MCF 10A (cell line): ENCODE measurements at regions not wholly inside any gene's neighbourhood (a gene's known extent, or its start where the extent isn't known, plus 50 kb on each side); places are given as distances from the start of the nearest gene placed in this dataset.
"Not testable (repeated sequence)": the region's sequence is repeated elsewhere in the genome, so short reads cannot be mapped to it uniquely, and the experiment has no call there.

Experiments used
- BruUV-seq: library from RNA; stranded (reverse); fragments of 400-500 nt; replicated peaks from 2 replicates; lab custom pipeline; 2021; lab: Mats Ljungman, UMichigan
- CTCF ChIA-PET: fragments of 300-600 bp; sonication (Branson Sonifier 250); formaldehyde crosslinking; extraction: SDS; loops from one replicate; lab custom pipeline; 2021; ENCODE audit warnings: antibody characterized with exemption, inconsistent platforms; lab: Yijun Ruan, JAX
- POLR2A ChIA-PET: fragments of 300-600, 350-650 bp; sonication (Branson Sonifier 250); formaldehyde crosslinking; extraction: SDS; loops from one replicate; lab custom pipeline; 2020; ENCODE audit warnings: antibody characterized with exemption, inconsistent platforms; lab: Yijun Ruan, JAX
- DNase-seq: peaks from one replicate; pipeline ENCODE4 v3.0.0-alpha.2; 2018; ENCODE audit not compliant: unreplicated experiment
- H3K27ac Mint-ChIP-seq: one replicate; pipeline ENCODE4 v1.8.0; 2022; ENCODE audit warnings: mild to moderate bottlenecking, low read depth, mixed read lengths; ENCODE audit not compliant: unreplicated experiment
- H3K27me3 Mint-ChIP-seq: one replicate; pipeline ENCODE4 v1.8.0; 2022; ENCODE audit warnings: mixed read lengths; ENCODE audit not compliant: insufficient read depth, unreplicated experiment
- H3K36me3 Mint-ChIP-seq: one replicate; pipeline ENCODE4 v1.8.0; 2022; ENCODE audit warnings: mild to moderate bottlenecking, moderate library complexity, mixed read lengths; ENCODE audit not compliant: insufficient read depth, unreplicated experiment
- H3K4me1 Mint-ChIP-seq: one replicate; pipeline ENCODE4 v1.8.0; 2022; ENCODE audit warnings: mixed read lengths; ENCODE audit not compliant: insufficient read depth, unreplicated experiment
- H3K4me3 Mint-ChIP-seq: one replicate; pipeline ENCODE4 v1.8.0; 2022; ENCODE audit warnings: mild to moderate bottlenecking, moderate library complexity, mixed read lengths; ENCODE audit not compliant: unreplicated experiment
- H3K9me3 Mint-ChIP-seq: one replicate; pipeline ENCODE4 v1.8.0; 2022; ENCODE audit warnings: mixed read lengths; ENCODE audit not compliant: unreplicated experiment
- CTCF ChIP-seq: fragments of 200-600 bp; IDR thresholded peaks from one replicate; pipeline ENCODE4 v1.8.0; 2022; ENCODE audit warnings: antibody characterized with exemption, mild to moderate bottlenecking; ENCODE audit not compliant: unreplicated experiment
- intact Hi-C: fragments of 100-400 bp; cut with micrococcal nuclease; formaldehyde crosslinking; loops from 2 replicates; pipeline ENCODE4 v1.14.1; 2022

GRCh38 chr14:48261436-48261835 lies 586.0 kb upstream of the MDGA2 start:
- ChIA-PET POLR2A (no interaction called here), CTCF (no interaction called here)
- Mint-ChIP-seq H3K36me3 (no peaks in the 10 kb centered on the region), H3K27me3 (no peaks in the 10 kb centered on the region), H3K4me3 (no peak overlapping the region), H3K4me1 (peaks cover under 1% of the 10 kb centered on the region), H3K9me3 (no peaks in the 10 kb centered on the region), H3K27ac (no peak overlapping the region)
- intact Hi-C loops = no loop called here
- no peak for TF ChIP-seq CTCF
- BruUV-seq = no TSS peak
- no peak for DNase-seq

GRCh38 chr14:48260394-48261295 lies 585.2 kb upstream of the MDGA2 start:
- H3K9me3 Mint-ChIP-seq, BruUV-seq, H3K36me3 Mint-ChIP-seq, H3K4me1 Mint-ChIP-seq, CTCF ChIA-PET, H3K4me3 Mint-ChIP-seq, DNase-seq, POLR2A ChIA-PET, intact Hi-C loops, H3K27ac Mint-ChIP-seq, H3K27me3 Mint-ChIP-seq: not testable (repeated sequence)

- DNase-seq, POLR2A ChIA-PET, H3K27me3 Mint-ChIP-seq, H3K27ac Mint-ChIP-seq, CTCF ChIA-PET, H3K4me3 Mint-ChIP-seq, intact Hi-C loops, H3K4me1 Mint-ChIP-seq, H3K9me3 Mint-ChIP-seq, H3K36me3 Mint-ChIP-seq, BruUV-seq: not testable (repeated sequence)
These were observed 584.5 kb upstream of the MDGA2 start for GRCh38 chr14:48259876-48260275.

- H3K4me3 Mint-ChIP-seq, POLR2A ChIA-PET, BruUV-seq, DNase-seq, H3K27me3 Mint-ChIP-seq, CTCF ChIA-PET, H3K27ac Mint-ChIP-seq, intact Hi-C loops, H3K4me1 Mint-ChIP-seq, H3K36me3 Mint-ChIP-seq, H3K9me3 Mint-ChIP-seq: not testable (repeated sequence)
These were observed 583.8 kb upstream of the MDGA2 start for GRCh38 chr14:48259232-48259631.

GRCh38 chr14:48258703-48259102 lies 583.3 kb upstream of the MDGA2 start:
- H3K4me1 Mint-ChIP-seq, BruUV-seq, CTCF ChIA-PET, H3K9me3 Mint-ChIP-seq, DNase-seq, H3K36me3 Mint-ChIP-seq, H3K27me3 Mint-ChIP-seq, POLR2A ChIA-PET, H3K27ac Mint-ChIP-seq, intact Hi-C loops, H3K4me3 Mint-ChIP-seq: not testable (repeated sequence)

GRCh38 chr14:48253020-48253419 lies 577.6 kb upstream of the MDGA2 start:
- BruUV-seq = no TSS peak

More at GRCh38 chr14:48253020-48253419, 577.6 kb upstream of the MDGA2 start:
- ChIA-PET POLR2A (no interaction called here), CTCF (no interaction called here)
- H3K27ac Mint-ChIP-seq = no peak overlapping the region
- no peaks in the 10 kb centered on the region for H3K27me3 Mint-ChIP-seq
- no peaks in the 10 kb centered on the region for H3K9me3 Mint-ChIP-seq
- no peak for DNase-seq
- H3K4me1 Mint-ChIP-seq = no peaks in the 10 kb centered on the region
- no peaks in the 10 kb centered on the region for H3K36me3 Mint-ChIP-seq
- H3K4me3 Mint-ChIP-seq = no peak overlapping the region
- intact Hi-C loops = no loop called here
- TF ChIP-seq CTCF = no peak
